Vagina (tissue), 2 donors: ENCODE measurements at regions not wholly inside any gene's neighbourhood (a gene's known extent, or its start where the extent isn't known, plus 50 kb on each side); places are given as distances from the start of the nearest gene placed in this dataset.

Source experiments
- DNase-seq, 2 donors: peaks; one replicate each; pipeline ENCODE4 v3.0.0-alpha.2; 2017; ENCODE audit errors: extremely low spot score in 2 of 2
- H3K27ac ChIP-seq: fragments of 200-600 bp; sonication (generic); one replicate; pipeline ENCODE4 v1.5.1; 2019
- H3K27me3 ChIP-seq: fragments of 200-600 bp; sonication (generic); one replicate; pipeline ENCODE4 v1.5.1; 2019
- H3K36me3 ChIP-seq, 2 donors: fragments of 200-600 bp; sonication (generic); one replicate each; pipeline ENCODE4 v1.5.1; 2017 to 2019
- H3K4me1 ChIP-seq: fragments of 200-600 bp; sonication (generic); one replicate; pipeline ENCODE4 v1.5.1; 2019
- H3K4me3 ChIP-seq, 2 donors: fragments of 200-600 bp; sonication (generic); 1 replicate in 1 of 2; 2 replicates in 1 of 2; pipeline ENCODE4 v1.5.1; 2016 to 2019
- H3K9me3 ChIP-seq: fragments of 200-600 bp; sonication (generic); one replicate; pipeline ENCODE4 v1.5.1; 2019
- CTCF ChIP-seq, 3 experiments: fragments of 450-650 bp in 2 of 3; fragments of 200-600 bp in 1 of 3; sonication (generic) in 1 of 3; IDR thresholded peaks; one replicate each; pipeline ENCODE4 v1.5.1; 2017 to 2019; ENCODE audit warnings: antibody characterized with exemption in 3 of 3, mild to moderate bottlenecking in 2 of 3, moderate library complexity in 2 of 3
- POLR2A ChIP-seq, 2 donors: fragments of 450-650 bp; IDR thresholded peaks; one replicate each; pipeline ENCODE4 v1.6.1; 2017; ENCODE audit warnings: antibody characterized with exemption in 2 of 2, mild to moderate bottlenecking in 2 of 2, moderate library complexity in 2 of 2
- POLR2AphosphoS5 ChIP-seq, 2 donors: sonication (generic); formaldehyde crosslinking; IDR thresholded peaks; one replicate each; pipeline ENCODE4 v1.9.0; 2017; ENCODE audit warnings: antibody characterized with exemption in 2 of 2, mild to moderate bottlenecking in 2 of 2, low read depth in 1 of 2; ENCODE audit not compliant: insufficient read depth in 1 of 2
- intact Hi-C: fragments of 100-400 bp; cut with DNase I; formaldehyde crosslinking; loops from one replicate; pipeline ENCODE4 v1.15.1; 2023

GRCh38 chr2:136242687-136243277 lies 124.8 kb upstream of the CXCR4 start:
- intact Hi-C loops: no loop called here
- peak in 1 of 2 donors; percentile 9 for TF ChIP-seq POLR2AphosphoS5 (IDR thresholded peaks at IDR 0.05; ENCODE audit: insufficient read depth in 1 of 2, low read depth in 1 of 2)
- no peak for TF ChIP-seq CTCF (IDR thresholded peaks at IDR 0.05)
- Histone ChIP-seq H3K4me1 (peaks cover 8% of the 10 kb centered on the region), H3K36me3 (no peaks in the 10 kb centered on the region), H3K9me3 (no peaks in the 10 kb centered on the region), H3K27ac (no peak overlapping the region), H3K4me3 (no peak overlapping the region), H3K27me3 (no peaks in the 10 kb centered on the region)
- DNase-seq: no peak

GRCh38 chr2:136242100-136242499 lies 124.2 kb upstream of the CXCR4 start:
- intact Hi-C loops: no loop called here
- Histone ChIP-seq H3K27ac (no peak overlapping the region), H3K4me3 (no peak overlapping the region), H3K9me3 (no peaks in the 10 kb centered on the region), H3K4me1 (peaks cover 9% of the 10 kb centered on the region), H3K36me3 (no peaks in the 10 kb centered on the region), H3K27me3 (no peaks in the 10 kb centered on the region)
- DNase-seq: no peak
- TF ChIP-seq POLR2AphosphoS5 (IDR thresholded peaks at IDR 0.05; ENCODE audit: insufficient read depth in 1 of 2, low read depth in 1 of 2) (no peak), CTCF (IDR thresholded peaks at IDR 0.05) (no peak), POLR2A (IDR thresholded peaks at IDR 0.05) (no peak)

- intact Hi-C loops: no loop called here
- no peaks in the 10 kb centered on the region for H3K27me3 ChIP-seq
Observed at GRCh38 chr2:136239079-136239685, 121.2 kb upstream of the CXCR4 start.

GRCh38 chr2:136238286-136239078 lies 120.5 kb upstream of the CXCR4 start:
- peak overlapping the region; percentile 72 for H3K27ac ChIP-seq
- no peak for DNase-seq
- no peak overlapping the region for H3K4me3 ChIP-seq
- TF ChIP-seq POLR2AphosphoS5 (IDR thresholded peaks at IDR 0.05; ENCODE audit: insufficient read depth in 1 of 2, low read depth in 1 of 2) (peak in 1 of 2 donors; percentile 32), CTCF (IDR thresholded peaks at IDR 0.05) (no peak)
- peaks cover 9% of the 10 kb centered on the region for H3K4me1 ChIP-seq
- H3K9me3 ChIP-seq: no peaks in the 10 kb centered on the region
- H3K27me3 ChIP-seq: no peaks in the 10 kb centered on the region
- intact Hi-C loops: no loop called here
- H3K36me3 ChIP-seq: no peaks in the 10 kb centered on the region

More at GRCh38 chr2:136239079-136239685, 121.2 kb upstream of the CXCR4 start:
- Histone ChIP-seq H3K27ac (peak overlapping the region; percentile 58), H3K36me3 (no peaks in the 10 kb centered on the region), H3K4me1 (peaks cover 9% of the 10 kb centered on the region), H3K9me3 (no peaks in the 10 kb centered on the region), H3K4me3 (no peak overlapping the region)
- no peak for TF ChIP-seq POLR2A (IDR thresholded peaks at IDR 0.05)
- TF ChIP-seq POLR2AphosphoS5 (IDR thresholded peaks at IDR 0.05; ENCODE audit: insufficient read depth in 1 of 2, low read depth in 1 of 2): no peak
- TF ChIP-seq CTCF (IDR thresholded peaks at IDR 0.05): no peak
- DNase-seq: no peak

- Histone ChIP-seq H3K36me3 (no peaks in the 10 kb centered on the region), H3K27me3 (no peaks in the 10 kb centered on the region), H3K4me3 (no peak overlapping the region), H3K4me1 (peaks cover 9% of the 10 kb centered on the region), H3K27ac (no peak overlapping the region), H3K9me3 (no peaks in the 10 kb centered on the region)
- TF ChIP-seq CTCF (IDR thresholded peaks at IDR 0.05): no peak
- no peak for TF ChIP-seq POLR2AphosphoS5 (IDR thresholded peaks at IDR 0.05; ENCODE audit: insufficient read depth in 1 of 2, low read depth in 1 of 2)
- no peak for TF ChIP-seq POLR2A (IDR thresholded peaks at IDR 0.05)
- no peak for DNase-seq
- intact Hi-C loops: no loop called here
Observed at GRCh38 chr2:136236019-136236418, 118.1 kb upstream of the CXCR4 start.
